ENCODE measurements at regions not wholly inside any gene's neighbourhood (a gene's known extent, or its start where the extent isn't known, plus 50 kb on each side); places are given as distances from the start of the nearest gene placed in this dataset.

- H3K27me3 ChIP-seq (ENCODE audit: control insufficient read depth in 2 of 2, insufficient read depth in 2 of 2, low read length in 2 of 2): no peaks in the 10 kb centered on the region
- ChIA-PET POLR2A (no interaction called here), CTCF (no interaction called here)
- no peak overlapping the region for H3K4me3 ChIP-seq (replicated peaks in 1 of 3; ENCODE audit: insufficient read depth in 1 of 3, low read depth in 1 of 3, low read length in 3 of 3)
- DNase-seq (ENCODE audit: low read depth, low spot score): no peak
- no peaks in the 10 kb centered on the region for H3K9me1 ChIP-seq (replicated peaks; ENCODE audit: control insufficient read depth, extremely low read depth, insufficient read depth, low read length)
- H3K9me3 ChIP-seq (replicated peaks; ENCODE audit: control insufficient read depth, insufficient read depth, low read length): no peaks in the 10 kb centered on the region
- no peak overlapping the region for H2AFZ ChIP-seq (ENCODE audit: low read depth, low read length)
- dilution Hi-C loops (cut with MboI; ENCODE audit: extremely low pct_ligation_motif_present, low sequenced_read_pairs) (no loop called here), intact Hi-C loops (cut with micrococcal nuclease) (no loop called here)
- no peak overlapping the region for H3K4me2 ChIP-seq (ENCODE audit: insufficient read depth, low read length)
- H3K4me1 ChIP-seq (ENCODE audit: control insufficient read depth, extremely low read depth, insufficient read depth, low read length): no peaks in the 10 kb centered on the region
- TF ChIP-seq POLR2A (IDR thresholded peaks at IDR 0.05; ENCODE audit: low read depth, low read length) (no peak), POLR2AphosphoS5 (IDR thresholded peaks at IDR 0.05; ENCODE audit: insufficient read depth, low read depth, low read length) (no peak), MYC (IDR thresholded peaks at IDR 0.05; ENCODE audit: low read depth, low read length) (no peak)
- FAIRE-seq: no peak
- no peaks in the 10 kb centered on the region for H3K79me2 ChIP-seq (ENCODE audit: control insufficient read depth, insufficient read depth, low read length)
- no peak overlapping the region for H3K27ac ChIP-seq (ENCODE audit: insufficient read depth, low read depth, low read length)
- H3K36me3 ChIP-seq (ENCODE audit: control insufficient read depth in 2 of 2, extremely low read depth in 1 of 2, insufficient read depth in 2 of 2, low read length in 2 of 2): no peaks in the 10 kb centered on the region
- H4K20me1 ChIP-seq (replicated peaks; ENCODE audit: control insufficient read depth, extremely low read depth, insufficient read depth, low read length): no peaks in the 10 kb centered on the region
- no peak overlapping the region for H3K9ac ChIP-seq (replicated peaks; ENCODE audit: extremely low read depth, insufficient read depth, low read length)
- BruUV-seq (replicated peaks): no TSS peak
These were observed 1962.5 kb downstream of the MRPL39 start for GRCh38 chr21:23644768-23645167.

DNA sequence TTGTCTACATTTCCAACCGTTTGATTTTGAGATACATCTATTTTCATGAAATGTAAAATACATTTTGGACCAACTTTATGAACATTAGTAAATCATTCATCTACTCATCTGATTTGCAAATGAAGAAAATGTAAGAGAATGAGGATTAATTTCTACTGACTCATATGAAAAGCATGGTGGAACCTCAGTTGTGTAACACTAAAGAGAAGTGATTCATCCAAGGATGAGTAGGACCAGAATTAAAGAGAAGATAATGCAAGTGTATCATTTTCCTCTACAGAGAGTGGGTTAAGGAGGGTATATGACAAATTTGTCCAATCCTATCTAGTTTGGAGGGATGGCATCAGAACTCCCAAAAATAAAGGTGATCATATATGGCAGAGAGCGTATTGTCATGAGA, 1967.6 kb downstream of the MRPL39 start:
- H3K9ac ChIP-seq (replicated peaks; ENCODE audit: extremely low read depth, insufficient read depth, low read length): no peak overlapping the region
- H3K27ac ChIP-seq (ENCODE audit: insufficient read depth, low read depth, low read length): no peak overlapping the region
- H3K4me1 ChIP-seq (ENCODE audit: control insufficient read depth, extremely low read depth, insufficient read depth, low read length): no peaks in the 10 kb centered on the region
- POLR2A ChIA-PET: no interaction called here
- CTCF ChIA-PET: no interaction called here
- BruUV-seq (replicated peaks): no TSS peak
- DNase-seq (ENCODE audit: low read depth, low spot score) (no peak), FAIRE-seq (no peak)
- dilution Hi-C loops (cut with MboI; ENCODE audit: extremely low pct_ligation_motif_present, low sequenced_read_pairs): no loop called here
- no peaks in the 10 kb centered on the region for H3K36me3 ChIP-seq (ENCODE audit: control insufficient read depth in 2 of 2, extremely low read depth in 1 of 2, insufficient read depth in 2 of 2, low read length in 2 of 2)
- H3K4me3 ChIP-seq (replicated peaks in 1 of 3; ENCODE audit: insufficient read depth in 1 of 3, low read depth in 1 of 3, low read length in 3 of 3): no peak overlapping the region
- H2AFZ ChIP-seq (ENCODE audit: low read depth, low read length): no peak overlapping the region
- H3K9me1 ChIP-seq (replicated peaks; ENCODE audit: control insufficient read depth, extremely low read depth, insufficient read depth, low read length): no peaks in the 10 kb centered on the region
- TF ChIP-seq, protein P1, sequence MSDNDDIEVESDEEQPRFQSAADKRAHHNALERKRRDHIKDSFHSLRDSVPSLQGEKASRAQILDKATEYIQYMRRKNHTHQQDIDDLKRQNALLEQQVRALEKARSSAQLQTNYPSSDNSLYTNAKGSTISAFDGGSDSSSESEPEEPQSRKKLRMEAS (IDR thresholded peaks at IDR 0.05; ENCODE audit: insufficient read depth, insufficient read length): no peak
- TF ChIP-seq GATA2 (IDR thresholded peaks at IDR 0.05; ENCODE audit: insufficient read depth, insufficient read length, low read depth, low read length) (no peak), MYC (IDR thresholded peaks at IDR 0.05; ENCODE audit: low read depth, low read length) (no peak), JUN (IDR thresholded peaks at IDR 0.05; ENCODE audit: borderline replicate concordance, insufficient read depth, insufficient read length, low read depth) (no peak), POLR2AphosphoS5 (IDR thresholded peaks at IDR 0.05; ENCODE audit: insufficient read depth, low read depth, low read length) (no peak), EZH2 (IDR thresholded peaks at IDR 0.05; ENCODE audit: borderline replicate concordance, low read depth, low read length, severe bottlenecking) (no peak), POLR2A (IDR thresholded peaks at IDR 0.05; ENCODE audit: low read depth, low read length) (no peak)
- TF ChIP-seq, protein P2, sequence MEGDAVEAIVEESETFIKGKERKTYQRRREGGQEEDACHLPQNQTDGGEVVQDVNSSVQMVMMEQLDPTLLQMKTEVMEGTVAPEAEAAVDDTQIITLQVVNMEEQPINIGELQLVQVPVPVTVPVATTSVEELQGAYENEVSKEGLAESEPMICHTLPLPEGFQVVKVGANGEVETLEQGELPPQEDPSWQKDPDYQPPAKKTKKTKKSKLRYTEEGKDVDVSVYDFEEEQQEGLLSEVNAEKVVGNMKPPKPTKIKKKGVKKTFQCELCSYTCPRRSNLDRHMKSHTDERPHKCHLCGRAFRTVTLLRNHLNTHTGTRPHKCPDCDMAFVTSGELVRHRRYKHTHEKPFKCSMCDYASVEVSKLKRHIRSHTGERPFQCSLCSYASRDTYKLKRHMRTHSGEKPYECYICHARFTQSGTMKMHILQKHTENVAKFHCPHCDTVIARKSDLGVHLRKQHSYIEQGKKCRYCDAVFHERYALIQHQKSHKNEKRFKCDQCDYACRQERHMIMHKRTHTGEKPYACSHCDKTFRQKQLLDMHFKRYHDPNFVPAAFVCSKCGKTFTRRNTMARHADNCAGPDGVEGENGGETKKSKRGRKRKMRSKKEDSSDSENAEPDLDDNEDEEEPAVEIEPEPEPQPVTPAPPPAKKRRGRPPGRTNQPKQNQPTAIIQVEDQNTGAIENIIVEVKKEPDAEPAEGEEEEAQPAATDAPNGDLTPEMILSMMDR (IDR thresholded peaks at IDR 0.05; ENCODE audit: extremely low read depth in 1 of 2, insufficient read depth in 1 of 2, low read depth in 1 of 2, low read length in 2 of 2): no peak
- no peaks in the 10 kb centered on the region for H3K79me2 ChIP-seq (ENCODE audit: control insufficient read depth, insufficient read depth, low read length)
- intact Hi-C loops (cut with micrococcal nuclease): no loop called here
- no peaks in the 10 kb centered on the region for H4K20me1 ChIP-seq (replicated peaks; ENCODE audit: control insufficient read depth, extremely low read depth, insufficient read depth, low read length)
- no peak overlapping the region for H3K4me2 ChIP-seq (ENCODE audit: insufficient read depth, low read length)
- H3K27me3 ChIP-seq (ENCODE audit: control insufficient read depth in 2 of 2, insufficient read depth in 2 of 2, low read length in 2 of 2): no peaks in the 10 kb centered on the region
- no peaks in the 10 kb centered on the region for H3K9me3 ChIP-seq (replicated peaks; ENCODE audit: control insufficient read depth, insufficient read depth, low read length)

Measured in endothelial cell of umbilical vein (primary cell).